ENCODE measurements at regions not wholly inside any gene's neighbourhood (a gene's known extent, or its start where the extent isn't known, plus 50 kb on each side); places are given as distances from the start of the nearest gene placed in this dataset.
"Not testable (repeated sequence)": the region's sequence is repeated elsewhere in the genome, so short reads cannot be mapped to it uniquely, and the experiment has no call there.

DNA sequence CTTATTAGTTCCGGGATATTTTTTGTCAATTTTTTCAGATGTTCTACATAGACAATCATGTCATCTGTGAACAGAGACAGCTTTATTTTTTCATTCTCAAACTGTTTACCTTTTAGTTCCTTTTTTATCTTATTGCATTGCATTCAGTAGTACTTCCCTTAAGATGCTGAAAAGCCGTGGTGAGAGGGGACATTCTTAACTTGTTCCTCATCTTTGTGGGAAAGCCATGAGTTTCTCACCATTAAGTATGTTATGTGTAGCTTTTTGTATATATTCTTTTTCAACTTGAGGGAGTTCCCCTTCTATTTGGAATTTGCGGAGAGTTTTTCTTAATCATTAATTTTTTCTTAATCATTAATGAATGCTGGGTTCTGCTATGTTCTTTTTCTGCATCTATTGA, 1727.1 kb upstream of the SEL1L start:
- DNase-seq, result no peak

DNA sequence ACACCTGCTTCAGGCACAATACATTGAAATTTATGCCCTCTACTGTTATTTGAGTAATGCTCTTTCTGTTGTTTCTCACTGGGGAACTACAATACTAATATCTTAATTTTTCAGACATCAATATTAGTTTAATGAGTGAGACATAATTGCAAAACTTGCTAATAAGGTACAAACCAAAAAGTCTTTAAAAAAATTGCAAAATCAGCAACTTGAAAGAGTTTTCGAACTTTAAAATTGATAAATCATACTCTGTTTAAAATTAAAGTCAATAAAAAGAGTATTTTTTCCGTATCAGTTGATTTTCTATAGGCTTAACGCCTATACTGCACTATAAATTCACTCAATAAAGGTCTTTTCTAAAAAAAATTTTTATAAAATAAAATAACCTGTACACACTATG, 1735.9 kb upstream of the SEL1L start:
- DNase-seq, result no peak

DNA sequence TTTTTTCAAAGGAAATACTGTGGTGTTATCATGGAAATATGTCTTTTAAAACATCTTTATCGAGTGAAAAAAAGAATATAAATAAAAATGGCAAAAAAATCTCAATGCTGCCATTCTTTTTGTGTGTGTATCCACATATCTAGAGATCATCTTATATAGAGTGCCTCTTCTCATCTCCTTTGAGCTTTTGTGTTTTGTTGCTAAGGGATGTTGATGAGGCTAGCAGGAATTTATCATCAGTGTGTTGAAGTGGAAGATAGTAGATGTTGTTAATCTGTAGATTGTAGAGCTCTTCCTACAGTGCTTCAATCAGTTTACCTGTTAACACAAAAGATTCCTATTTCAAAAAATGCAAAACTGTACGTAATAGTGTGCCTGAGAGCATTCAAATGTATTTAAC, 1738.0 kb upstream of the SEL1L start:
- no peak for DNase-seq

DNA sequence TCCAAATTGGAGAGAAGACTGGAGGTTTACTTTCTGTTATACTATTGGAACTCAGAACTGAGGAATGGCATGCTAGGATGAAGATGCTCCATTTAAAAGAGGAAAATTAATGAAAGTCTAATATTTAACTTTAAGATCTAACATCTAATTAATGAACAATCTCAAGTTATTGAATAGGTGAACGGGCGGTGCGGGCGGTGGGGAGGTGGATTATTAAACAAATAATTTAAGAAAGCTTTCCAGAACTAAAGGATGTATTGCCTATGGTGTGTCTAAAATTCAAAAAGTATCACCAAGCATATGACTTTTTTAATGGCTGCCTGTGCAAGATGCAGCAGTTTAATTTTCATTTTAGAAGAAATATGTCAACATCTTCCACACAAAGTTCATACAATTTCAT, 1747.1 kb upstream of the SEL1L start:
- no peak for DNase-seq

DNA sequence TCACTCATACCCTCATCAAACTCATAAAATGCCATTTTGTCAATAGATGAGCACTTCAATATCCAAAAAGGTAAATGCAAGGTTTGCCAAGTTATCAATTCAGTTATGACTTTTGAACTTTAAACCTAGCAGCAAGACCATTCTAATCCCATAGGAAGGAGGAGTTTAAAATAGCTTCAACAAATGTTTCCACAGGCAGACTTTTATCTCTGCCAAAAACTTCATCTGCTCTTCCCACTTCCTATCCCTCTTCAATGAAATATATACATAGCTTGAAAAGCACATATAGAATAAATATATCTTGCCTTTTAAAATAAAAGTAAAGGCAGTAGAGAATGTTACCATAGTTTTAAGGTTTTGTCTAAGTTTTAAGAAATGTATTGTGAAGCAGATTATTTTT, 1749.1 kb upstream of the SEL1L start:
- no peak for DNase-seq

DNA sequence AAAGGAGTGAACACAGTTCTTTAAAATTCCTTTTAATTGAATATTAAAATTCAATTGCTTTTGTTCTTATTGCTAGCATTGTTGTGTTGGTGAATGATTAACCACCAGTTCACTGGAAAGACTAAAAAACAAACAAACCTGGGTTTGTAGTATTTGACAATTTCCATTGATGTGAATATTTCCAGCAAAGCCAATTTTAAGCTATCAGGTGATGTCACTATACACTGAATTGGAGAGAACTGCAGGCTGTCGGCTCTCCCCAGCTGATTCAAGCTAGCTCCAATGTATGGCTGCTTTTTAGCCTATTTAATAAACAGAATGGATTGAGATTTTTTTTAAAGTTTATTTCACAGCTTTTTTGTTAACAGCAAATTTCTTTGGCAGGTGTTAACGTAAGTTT, 1753.6 kb upstream of the SEL1L start:
- DNase-seq, result no peak

DNA sequence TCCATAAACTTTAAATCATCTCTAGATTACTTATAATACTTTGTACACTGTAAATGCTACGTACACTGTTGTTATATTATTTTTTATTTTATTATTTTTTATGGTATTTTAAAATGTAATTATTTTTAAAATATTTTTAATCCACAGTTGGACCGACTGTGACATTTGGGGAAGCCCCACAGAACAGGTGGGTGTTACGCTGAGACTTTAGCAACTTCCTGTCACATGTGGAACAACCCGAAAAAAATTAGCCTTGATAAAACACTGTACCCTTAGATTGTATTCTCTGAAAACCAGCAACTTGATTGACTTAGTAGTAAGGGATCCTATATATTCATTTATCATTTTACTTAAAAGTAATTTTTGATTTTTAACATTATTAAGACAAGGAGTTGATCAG, 1755.7 kb upstream of the SEL1L start:
- no peak for DNase-seq

DNA sequence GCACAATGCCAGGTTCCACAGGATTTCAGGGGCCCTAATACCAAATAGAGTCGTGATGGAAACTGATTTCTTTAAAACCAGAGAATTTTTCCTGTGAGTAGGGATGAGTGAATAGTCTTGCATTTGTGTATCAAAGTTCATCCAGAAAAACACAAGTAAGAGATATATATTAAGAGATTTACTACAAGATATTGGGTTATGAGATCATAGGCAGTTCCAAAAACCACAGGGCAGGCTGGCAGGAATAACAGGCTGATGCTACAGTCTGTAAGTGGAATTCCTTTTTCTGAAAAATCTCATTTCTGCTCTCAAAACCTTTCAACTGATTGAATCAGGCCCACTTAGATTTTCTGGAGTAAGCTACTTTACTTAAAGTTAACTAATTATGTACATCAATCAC, 1756.2 kb upstream of the SEL1L start:
- no peak for DNase-seq

DNA sequence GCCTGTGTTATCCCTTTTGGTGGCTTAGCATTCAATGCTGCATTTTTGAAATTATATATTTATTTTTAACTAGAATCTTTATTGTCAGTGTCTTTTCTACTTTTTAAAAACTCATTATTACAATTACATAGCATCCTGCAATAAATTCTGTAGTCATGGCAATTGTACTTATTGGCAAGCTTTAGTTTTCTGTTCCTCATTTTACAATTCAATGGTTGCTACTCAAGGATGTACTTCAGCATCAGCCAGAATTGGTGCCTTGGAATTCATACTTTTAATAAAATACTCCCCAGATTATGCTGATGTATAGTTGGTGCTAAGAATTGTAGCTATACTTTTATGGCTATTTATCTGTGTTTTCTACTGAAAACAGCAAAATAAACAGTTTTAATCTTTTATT, 1756.8 kb upstream of the SEL1L start:
- no peak for DNase-seq

DNA sequence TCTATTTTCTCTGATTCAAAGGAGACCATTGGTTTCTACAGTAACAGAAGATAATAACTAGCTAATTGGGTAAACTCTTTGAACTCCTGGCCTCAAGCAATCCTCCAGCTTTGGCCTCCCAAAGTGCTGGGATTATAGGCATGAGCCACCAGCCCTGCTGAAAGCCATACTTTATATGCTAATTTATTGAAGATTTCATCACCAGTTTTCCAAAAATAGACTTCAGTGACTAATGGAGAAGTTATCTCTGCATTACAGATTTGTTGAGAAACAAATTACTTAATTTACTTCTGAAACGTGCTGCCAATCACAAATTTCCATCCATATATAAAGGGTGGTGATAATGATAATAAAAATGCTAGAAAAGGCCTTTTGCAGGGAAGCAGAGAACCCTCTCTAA, 1758.1 kb upstream of the SEL1L start:
- no peak for DNase-seq

DNA sequence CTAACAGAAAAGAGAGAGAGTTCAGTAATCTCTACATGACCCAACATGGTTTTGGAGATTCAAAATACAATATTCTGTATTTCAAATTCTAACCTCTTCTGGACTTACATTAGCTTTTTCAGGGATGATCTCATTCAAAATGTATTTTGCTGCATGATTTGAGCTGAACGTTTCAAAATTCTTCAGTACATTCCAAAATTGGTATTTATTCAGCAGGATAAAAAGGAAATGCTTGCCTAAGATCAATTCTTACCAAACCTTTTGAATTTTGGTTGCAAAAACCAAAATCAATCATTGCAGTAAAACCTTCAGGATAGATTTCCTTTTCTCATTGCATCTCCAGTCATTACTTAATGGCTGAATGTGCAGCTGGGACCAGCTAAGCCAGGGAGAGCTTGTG, 1761.3 kb upstream of the SEL1L start:
- DNase-seq, result no peak

DNA sequence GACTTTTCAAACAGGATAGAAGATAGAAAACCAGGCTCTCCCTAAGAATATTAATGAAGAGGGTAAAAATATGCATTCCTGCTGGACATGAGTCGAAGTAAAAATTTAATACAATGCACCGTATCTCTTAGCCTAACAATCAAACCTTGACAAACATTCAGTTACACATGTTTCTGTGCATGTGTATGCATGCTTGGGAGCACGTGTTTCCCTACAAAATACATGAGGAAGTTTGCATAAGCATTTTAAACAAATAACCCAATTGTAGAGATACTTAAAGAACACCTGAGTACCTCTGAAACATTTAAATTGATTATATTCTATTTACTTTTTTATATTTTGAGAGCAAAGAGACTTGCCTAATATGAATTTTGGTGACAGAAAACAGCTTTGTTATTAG, 1763.7 kb upstream of the SEL1L start:
- DNase-seq, result no peak

DNA sequence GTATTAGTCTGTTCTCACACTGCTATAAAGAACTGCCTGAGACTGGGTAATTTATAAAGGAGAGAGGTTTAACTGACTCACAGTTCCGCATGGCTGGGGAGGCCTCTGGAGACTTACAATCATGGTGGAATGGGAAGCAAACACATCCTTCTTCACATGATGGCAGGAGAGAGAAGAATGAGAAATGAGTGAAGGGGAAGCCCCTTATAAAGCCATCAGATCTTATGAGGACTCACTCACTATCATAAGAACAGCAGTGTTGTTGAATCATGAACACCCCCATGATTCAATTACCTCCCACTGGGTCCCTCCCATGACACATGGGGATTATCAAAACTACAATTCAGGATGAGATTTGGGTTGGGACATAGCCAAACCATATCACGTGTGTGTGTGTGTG, 1764.4 kb upstream of the SEL1L start:
- not testable (repeated sequence) for DNase-seq

DNA sequence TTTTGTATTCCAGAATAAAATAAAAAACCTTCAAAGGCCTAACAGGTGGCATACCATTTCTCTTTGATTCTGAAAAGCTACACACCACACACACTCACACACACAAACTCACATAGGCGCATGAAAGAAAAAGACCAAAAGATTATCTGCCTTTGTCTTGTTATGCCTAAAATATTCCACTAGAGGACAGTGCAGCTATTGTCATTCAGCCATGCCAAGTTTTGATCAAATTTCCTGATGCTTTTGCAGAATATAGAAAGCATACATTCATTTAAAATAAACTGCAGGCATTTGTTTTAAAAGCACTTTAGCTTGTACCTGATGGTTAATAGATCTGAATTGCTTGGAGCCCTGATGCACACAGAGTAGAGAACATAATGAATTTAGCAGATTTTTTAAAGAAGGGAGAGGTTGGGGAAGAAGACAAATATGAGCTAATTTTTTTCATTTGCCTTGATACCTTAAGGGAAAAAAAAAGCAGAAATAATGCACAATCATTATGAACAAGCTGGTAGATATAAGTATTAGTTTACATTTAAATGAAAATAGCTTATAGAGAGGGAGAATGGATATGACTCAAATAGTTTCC, 1766.9 kb upstream of the SEL1L start:
- no peak for DNase-seq

DNA sequence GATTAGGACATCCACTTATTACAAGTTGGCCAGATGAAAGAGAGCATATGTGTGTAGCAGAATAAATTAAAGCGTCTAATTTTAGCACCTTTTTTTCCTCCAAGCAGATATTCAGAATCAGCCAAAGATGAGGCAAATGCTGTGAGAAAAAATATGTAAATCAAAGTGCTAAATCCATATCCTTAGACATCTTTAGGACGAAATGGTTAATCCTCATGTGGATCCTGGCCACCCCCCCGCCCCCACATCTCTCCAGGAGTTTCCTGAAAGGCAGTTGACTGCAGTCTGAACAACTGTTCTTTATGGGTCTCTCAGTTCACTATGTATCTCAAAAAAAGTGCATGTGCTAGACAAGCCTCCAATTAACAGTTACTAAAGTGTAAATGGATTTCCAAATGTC, 1768.1 kb upstream of the SEL1L start:
- DNase-seq, result no peak

DNA sequence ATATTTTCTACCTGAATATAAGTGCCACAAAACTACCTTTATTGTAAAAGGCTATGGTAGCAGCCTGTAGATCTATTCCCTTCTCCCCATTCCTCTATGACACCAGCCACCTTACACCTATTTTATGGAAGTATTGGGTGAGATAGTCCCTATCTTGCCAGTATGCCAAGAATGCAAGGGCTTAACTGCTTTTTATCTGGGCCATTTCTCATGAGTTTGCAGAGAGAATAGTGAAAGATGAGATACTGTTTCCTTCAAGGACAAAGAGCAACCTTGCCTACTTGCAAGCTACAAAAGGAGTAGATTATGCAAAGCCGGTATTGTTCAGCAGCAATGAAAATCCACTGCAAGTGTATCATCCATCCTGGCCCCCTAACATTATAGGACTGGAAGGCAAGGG, 1775.6 kb upstream of the SEL1L start:
- DNase-seq, result no peak

DNA sequence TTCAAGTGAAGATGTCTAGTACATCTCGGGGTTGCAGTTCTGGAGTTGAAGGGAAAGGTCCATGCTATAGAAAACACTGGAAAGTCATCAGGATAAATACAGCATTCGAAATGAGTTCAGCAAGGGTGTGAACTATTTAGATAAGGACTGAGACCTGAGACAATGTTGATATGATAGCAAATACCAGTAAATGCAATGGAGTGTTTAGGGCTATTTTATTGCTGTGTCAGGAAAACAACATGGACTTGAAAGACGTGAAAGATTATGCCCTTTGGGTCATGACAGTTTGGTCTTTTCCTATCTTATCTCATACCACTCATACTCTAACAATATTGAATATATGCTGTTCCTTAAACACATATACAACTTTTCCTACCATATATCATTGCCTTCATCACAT, 1776.2 kb upstream of the SEL1L start:
- no peak for DNase-seq

DNA sequence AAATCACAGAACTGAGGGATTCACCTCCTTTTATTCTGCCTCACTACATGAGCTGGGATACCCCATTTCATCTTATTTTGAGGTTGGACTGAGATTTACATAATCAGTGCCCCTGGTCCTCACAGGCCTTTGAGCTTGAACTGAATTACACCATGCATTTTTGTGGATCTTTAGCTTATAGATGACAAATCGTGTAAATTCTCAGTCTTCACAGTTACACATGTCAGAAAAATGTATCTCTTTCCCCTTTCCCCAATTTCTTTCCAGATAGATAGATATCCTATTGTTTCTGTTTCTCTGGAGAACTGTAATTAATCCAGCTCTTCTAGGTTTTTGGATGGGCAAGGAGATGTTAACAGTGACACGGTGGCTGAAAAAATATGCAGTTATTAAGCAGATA, 1778.9 kb upstream of the SEL1L start:
- no peak for DNase-seq

DNA sequence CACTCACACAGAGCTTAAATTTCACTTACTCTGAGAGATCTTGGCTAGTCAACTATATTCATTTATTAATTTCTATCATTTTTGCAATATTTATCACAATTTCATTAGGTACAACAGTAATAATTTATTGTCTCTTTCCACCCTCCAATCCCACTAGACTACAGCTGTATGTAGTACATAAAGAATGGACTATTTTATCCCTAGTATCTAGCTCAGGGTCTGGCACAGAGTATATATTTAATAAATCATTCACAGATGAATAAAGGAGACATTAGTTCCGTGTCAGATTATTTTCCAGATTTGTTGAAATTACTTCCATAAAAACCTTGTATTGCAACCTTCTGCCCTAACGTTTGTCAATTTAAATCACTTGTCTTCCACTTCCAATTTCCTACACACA, 1781.1 kb upstream of the SEL1L start:
- no peak for DNase-seq

DNA sequence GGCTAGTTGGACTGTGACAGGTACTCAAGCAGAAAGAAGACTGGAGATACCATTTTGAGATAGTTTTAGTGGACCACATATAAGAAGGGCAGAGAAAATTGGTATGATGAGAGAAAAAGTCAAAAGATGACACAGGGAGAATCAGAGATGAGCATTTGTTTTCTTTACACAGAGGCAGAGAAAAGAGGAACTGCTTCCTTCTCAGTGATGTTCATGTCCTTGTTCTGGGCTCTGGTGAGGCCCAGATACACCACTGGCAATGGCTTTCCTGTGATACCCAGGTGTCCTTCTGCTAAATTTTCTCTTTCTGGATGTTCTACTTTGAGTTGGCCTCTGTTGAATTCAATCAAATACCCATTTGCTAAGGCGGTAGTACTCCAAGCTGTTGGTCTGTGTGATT, 1782.7 kb upstream of the SEL1L start:
- no peak for DNase-seq

DNA sequence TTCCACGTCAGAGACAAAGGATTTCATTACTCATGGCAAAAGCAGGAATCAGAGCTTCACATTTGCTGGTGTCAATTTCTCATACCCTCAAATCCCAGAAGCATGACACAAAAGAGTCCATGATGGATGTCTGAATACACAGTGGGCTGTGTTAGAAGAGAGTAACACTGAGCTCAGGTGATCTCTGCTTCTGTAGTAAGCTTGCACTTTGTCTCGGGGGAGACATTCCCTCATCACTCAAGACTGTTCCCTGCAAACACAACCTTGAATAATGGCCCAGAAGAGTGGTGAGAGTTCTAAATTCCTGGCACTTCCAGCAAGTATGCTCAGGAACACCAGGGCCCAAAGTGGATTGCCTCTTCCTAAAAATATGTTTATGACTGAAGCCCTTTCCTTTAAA, 1787.2 kb upstream of the SEL1L start:
- DNase-seq, result no peak

DNA sequence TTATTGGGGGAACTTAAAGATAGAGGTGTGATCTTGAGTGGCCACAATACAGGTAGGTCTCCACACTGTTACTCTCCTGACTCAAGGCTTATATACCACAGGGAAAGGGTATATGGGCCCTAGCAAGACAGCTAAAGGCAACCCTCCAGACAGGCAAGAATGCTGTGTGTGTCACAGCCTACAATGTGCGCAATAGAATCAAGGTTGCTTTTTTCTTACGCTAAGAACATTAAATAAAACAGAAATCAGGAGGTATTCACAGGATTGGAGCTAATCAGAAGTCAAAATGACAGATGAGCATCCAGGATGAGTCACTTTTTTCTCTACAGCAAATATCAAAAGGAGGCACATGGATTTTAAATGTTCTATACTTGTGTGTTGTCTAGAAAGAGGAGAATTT, 1797.9 kb upstream of the SEL1L start:
- no peak for DNase-seq

DNA sequence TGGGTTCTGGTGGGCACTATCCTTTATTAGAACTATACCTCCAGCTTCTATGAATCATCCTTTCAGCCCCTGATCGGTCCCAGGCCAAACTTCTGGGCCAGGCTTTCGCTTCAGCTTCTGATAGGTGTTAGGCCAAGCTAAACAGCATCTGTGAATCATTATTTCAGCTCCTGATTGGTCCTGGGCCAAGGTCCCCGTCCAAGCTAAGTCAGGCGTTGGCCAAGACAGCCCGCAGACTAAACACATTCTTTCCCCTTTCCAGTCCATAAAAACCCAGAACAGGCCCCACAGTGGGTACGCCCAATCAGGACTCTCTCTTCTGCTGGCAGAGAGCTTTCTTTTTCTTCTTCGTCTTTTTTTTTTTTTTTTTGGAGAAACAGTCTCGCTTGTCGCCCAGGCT, 1808.9 kb upstream of the SEL1L start:
- DNase-seq, result no peak

DNA sequence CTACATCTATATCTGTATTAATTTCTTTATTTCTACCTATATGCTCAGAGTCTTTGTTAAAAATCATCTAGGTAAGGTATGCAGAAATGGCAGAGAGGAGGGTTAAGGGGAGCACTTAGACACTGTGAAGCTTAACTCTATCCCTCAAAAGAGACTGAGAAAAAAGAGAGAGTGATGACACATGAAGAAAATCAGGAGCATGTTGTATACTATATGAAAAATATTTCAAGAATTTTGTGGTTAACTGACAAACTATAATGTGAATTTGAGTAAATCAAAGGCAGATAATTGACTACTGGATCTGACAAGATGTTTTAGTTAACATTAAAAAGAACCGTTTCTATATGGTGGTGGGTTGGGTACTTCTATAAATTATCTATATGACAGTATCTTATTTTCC, 1814.2 kb upstream of the SEL1L start:
- DNase-seq, result no peak

DNA sequence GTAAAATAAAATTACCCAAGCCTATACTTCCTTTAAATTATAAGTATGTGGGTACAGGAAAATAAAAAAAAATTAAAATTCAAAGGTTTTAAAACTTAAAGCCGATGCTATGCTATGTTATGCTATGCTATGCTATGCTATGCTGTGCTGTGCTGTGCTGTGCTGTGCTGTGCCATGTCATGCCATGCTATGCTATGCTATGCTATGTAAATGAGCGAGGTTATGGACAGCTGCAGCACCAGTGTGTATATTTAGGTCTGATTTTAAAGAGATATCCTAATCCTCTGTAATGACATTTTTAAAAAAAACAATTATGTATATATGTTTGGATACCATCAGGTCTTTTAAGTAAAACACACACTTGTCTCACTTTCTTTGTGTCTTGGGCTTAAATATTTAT, 1822.0 kb upstream of the SEL1L start:
- DNase-seq, result no peak

DNA sequence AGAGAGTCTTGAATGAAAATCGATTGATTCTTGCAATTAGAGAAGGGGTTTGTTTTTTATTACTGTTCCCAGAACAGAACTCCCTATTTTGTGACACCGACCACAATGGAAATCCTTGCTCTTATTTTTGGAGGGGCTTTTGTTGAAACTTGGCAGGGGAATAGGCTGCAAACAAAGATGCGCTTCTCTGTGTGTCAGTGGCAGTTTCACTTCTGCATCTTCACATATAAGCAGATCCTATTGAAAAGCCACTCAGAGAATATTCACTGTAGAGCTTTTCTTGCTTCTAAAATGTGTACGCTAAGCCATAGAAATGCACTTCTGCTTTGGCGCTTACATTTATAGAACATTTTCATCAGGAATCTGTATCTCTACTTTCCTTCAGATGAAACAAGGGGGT, 1822.4 kb upstream of the SEL1L start:
- no peak for DNase-seq
